ENCODE measurements at regions not wholly inside any gene's neighbourhood (a gene's known extent, or its start where the extent isn't known, plus 50 kb on each side); places are given as distances from the start of the nearest gene placed in this dataset.

DNA sequence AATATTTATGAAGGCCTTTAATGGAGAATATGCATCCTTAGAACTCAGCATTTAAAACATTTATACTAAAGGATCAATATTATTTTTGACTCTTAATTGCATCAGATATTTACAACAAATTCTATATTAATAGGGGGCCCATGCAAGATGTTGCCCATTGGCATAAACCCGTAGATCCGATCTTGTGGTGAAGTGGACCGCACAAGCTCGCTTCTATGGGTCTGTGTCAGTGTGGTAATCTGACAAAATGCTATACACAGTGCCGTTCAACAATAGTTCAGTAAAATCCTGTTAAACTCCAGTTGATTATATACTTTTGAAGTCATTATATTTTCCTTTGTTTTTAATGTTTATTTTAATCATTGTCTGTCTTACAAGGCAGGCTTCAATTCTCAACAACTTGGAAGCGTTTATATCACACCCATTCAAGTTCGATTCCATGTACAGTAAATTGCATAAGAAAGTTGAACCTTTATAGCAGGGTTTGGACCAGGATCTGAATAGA lies 809.2 kb downstream of the USP25 start:
- no peak for TF ChIP-seq POLR2A (IDR thresholded peaks at IDR 0.05; ENCODE audit: low read depth, low read length)
- TF ChIP-seq POLR2AphosphoS5 (IDR thresholded peaks at IDR 0.05; ENCODE audit: low read depth, low read length): no peak

Measured in GM12892 (cell line).